Stimulated activated CD4-positive, alpha-beta T cell treated with anti-CD3 and anti-CD28 coated beads, Interleukin-1b, Interleukin-23, amount 100 ng/mL, for 24 hours (primary cell): ENCODE measurements at regions not wholly inside any gene's neighbourhood (a gene's known extent, or its start where the extent isn't known, plus 50 kb on each side); places are given as distances from the start of the nearest gene placed in this dataset.
"Not testable (repeated sequence)": the region's sequence is repeated elsewhere in the genome, so short reads cannot be mapped to it uniquely, and the experiment has no call there.

Experiments used
- DNase-seq, 4 experiments: peaks; one replicate each; pipeline ENCODE4 v3.0.0-alpha.2; 2020; ENCODE audit warnings: low read depth in 4 of 4, low spot score in 1 of 4

- DNase-seq, result no peak
Measured at GRCh38 chr12:131249246-131250027, 295.7 kb downstream of the ADGRD1 start.

- no peak for DNase-seq
Measured at GRCh38 chr12:131250028-131250950, 296.6 kb downstream of the ADGRD1 start.

GRCh38 chr12:131250951-131251315, 297.2 kb downstream of the ADGRD1 start:
- DNase-seq, result no peak

GRCh38 chr12:131251336-131252101, 297.8 kb downstream of the ADGRD1 start:
- DNase-seq, result no peak

- DNase-seq, result no peak
Measured at GRCh38 chr12:131253376-131254026, 299.8 kb downstream of the ADGRD1 start.

GRCh38 chr12:131254374-131254773, 300.7 kb downstream of the ADGRD1 start:
- DNase-seq, result no peak

- no peak for DNase-seq
Measured at GRCh38 chr12:131258398-131258797, 304.7 kb downstream of the ADGRD1 start.

- DNase-seq, result no peak
Measured at GRCh38 chr12:131260251-131260905, 306.7 kb downstream of the ADGRD1 start.

- no peak for DNase-seq
Measured at GRCh38 chr12:131260954-131261353, 307.2 kb downstream of the ADGRD1 start.

GRCh38 chr12:131261906-131262305, 308.2 kb downstream of the ADGRD1 start:
- no peak for DNase-seq

- no peak for DNase-seq
Measured at GRCh38 chr12:131263626-131264025, 309.9 kb downstream of the ADGRD1 start.

GRCh38 chr12:131264635-131265034, 310.9 kb downstream of the ADGRD1 start:
- DNase-seq, result no peak

- no peak for DNase-seq
Measured at GRCh38 chr12:131266591-131267467, 313.1 kb downstream of the ADGRD1 start.

GRCh38 chr12:131267576-131267975, 313.9 kb downstream of the ADGRD1 start:
- no peak for DNase-seq

GRCh38 chr12:131268123-131268522, 314.4 kb downstream of the ADGRD1 start:
- not testable (repeated sequence) for DNase-seq

GRCh38 chr12:131268571-131268970, 314.9 kb downstream of the ADGRD1 start:
- not testable (repeated sequence) for DNase-seq

- DNase-seq, result no peak
Measured at GRCh38 chr12:131269551-131269950, 315.8 kb downstream of the ADGRD1 start.

GRCh38 chr12:131269977-131270376, 316.3 kb downstream of the ADGRD1 start:
- DNase-seq, result not testable (repeated sequence)

- DNase-seq, result no peak
Measured at GRCh38 chr12:131271724-131272123, 318.0 kb downstream of the ADGRD1 start.
